ENCODE measurements at regions not wholly inside any gene's neighbourhood (a gene's known extent, or its start where the extent isn't known, plus 50 kb on each side); places are given as distances from the start of the nearest gene placed in this dataset.

DNA sequence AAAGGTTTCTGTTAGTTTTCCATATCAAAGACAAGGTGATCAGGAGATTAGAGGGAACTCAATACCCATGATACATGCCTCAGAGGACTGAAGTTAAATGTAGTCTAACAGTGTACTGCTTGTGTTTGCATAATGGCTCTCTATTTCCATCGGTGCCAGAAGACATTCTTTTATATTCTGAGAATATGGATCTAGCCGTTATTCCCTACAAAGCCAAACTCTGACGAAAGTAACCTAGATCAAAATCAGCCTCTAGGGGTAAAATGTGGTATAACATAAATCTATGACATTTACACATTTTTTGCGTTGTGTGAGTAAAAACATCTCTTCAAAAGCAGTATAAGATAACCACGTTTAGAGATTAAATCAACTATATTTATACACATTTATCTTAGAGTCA is 2232.7 kb downstream of the PCDH9 start:
- TF ChIP-seq GATA2 (IDR thresholded peaks at IDR 0.05; ENCODE audit: low read depth, low read length), result no peak
- TF ChIP-seq GATA3 (IDR thresholded peaks at IDR 0.05; ENCODE audit: low read depth, low read length), result no peak
